ENCODE measurements at regions not wholly inside any gene's neighbourhood (a gene's known extent, or its start where the extent isn't known, plus 50 kb on each side); places are given as distances from the start of the nearest gene placed in this dataset.

GRCh38 chr10:131534836-131535235, 223.3 kb upstream of the TCERG1L start:
- ATAC-seq (replicated peaks; ENCODE audit: extremely low read depth, poor library complexity, severe bottlenecking) (no peak), DNase-seq (ENCODE audit: low spot score in 2 of 2) (no peak)
- Mint-ChIP-seq H3K36me3 (ENCODE audit: insufficient read depth) (no peaks in the 10 kb centered on the region), H3K27me3 (no peaks in the 10 kb centered on the region), H3K27ac (ENCODE audit: low read depth) (no peak overlapping the region), H3K4me1 (no peaks in the 10 kb centered on the region), H3K4me3 (no peak overlapping the region), H3K9me3 (no peaks in the 10 kb centered on the region)

GRCh38 chr10:131536676-131537075, 225.2 kb upstream of the TCERG1L start:
- no peak for DNase-seq (ENCODE audit: low spot score in 2 of 2)
- H3K27ac Mint-ChIP-seq (ENCODE audit: low read depth): no peak overlapping the region
- H3K4me1 Mint-ChIP-seq: no peaks in the 10 kb centered on the region
- H3K27me3 Mint-ChIP-seq: no peaks in the 10 kb centered on the region
- no peaks in the 10 kb centered on the region for H3K9me3 Mint-ChIP-seq
- ATAC-seq (replicated peaks; ENCODE audit: extremely low read depth, poor library complexity, severe bottlenecking): no peak
- no peaks in the 10 kb centered on the region for H3K36me3 Mint-ChIP-seq (ENCODE audit: insufficient read depth)
- no peak overlapping the region for H3K4me3 Mint-ChIP-seq

GRCh38 chr10:131537281-131537680, 225.8 kb upstream of the TCERG1L start:
- H3K27me3 Mint-ChIP-seq: no peaks in the 10 kb centered on the region
- DNase-seq (ENCODE audit: low spot score in 2 of 2) (no peak), ATAC-seq (replicated peaks; ENCODE audit: extremely low read depth, poor library complexity, severe bottlenecking) (no peak)
- H3K9me3 Mint-ChIP-seq: no peaks in the 10 kb centered on the region
- H3K27ac Mint-ChIP-seq (ENCODE audit: low read depth): no peak overlapping the region
- H3K36me3 Mint-ChIP-seq (ENCODE audit: insufficient read depth): no peaks in the 10 kb centered on the region
- H3K4me1 Mint-ChIP-seq: no peaks in the 10 kb centered on the region
- H3K4me3 Mint-ChIP-seq: no peak overlapping the region

GRCh38 chr10:131544495-131544894, 233.0 kb upstream of the TCERG1L start:
- peaks cover 10% of the 10 kb centered on the region for H3K27me3 Mint-ChIP-seq
- no peaks in the 10 kb centered on the region for H3K4me1 Mint-ChIP-seq
- H3K27ac Mint-ChIP-seq (ENCODE audit: low read depth): no peak overlapping the region
- H3K4me3 Mint-ChIP-seq: no peak overlapping the region
- H3K36me3 Mint-ChIP-seq (ENCODE audit: insufficient read depth): no peaks in the 10 kb centered on the region
- H3K9me3 Mint-ChIP-seq: no peaks in the 10 kb centered on the region
- DNase-seq (ENCODE audit: low spot score in 2 of 2) (no peak), ATAC-seq (replicated peaks; ENCODE audit: extremely low read depth, poor library complexity, severe bottlenecking) (no peak)

- Mint-ChIP-seq H3K27ac (ENCODE audit: low read depth) (no peak overlapping the region), H3K4me3 (no peak overlapping the region)
- no peak for ATAC-seq (replicated peaks; ENCODE audit: extremely low read depth, poor library complexity, severe bottlenecking)
Measured at GRCh38 chr10:131546086-131546810, 234.7 kb upstream of the TCERG1L start.

GRCh38 chr10:131547129-131547799, 235.7 kb upstream of the TCERG1L start:
- Mint-ChIP-seq H3K4me3 (no peak overlapping the region), H3K4me1 (no peaks in the 10 kb centered on the region), H3K27me3 (peaks cover 10% of the 10 kb centered on the region), H3K36me3 (ENCODE audit: insufficient read depth) (peaks cover 2% of the 10 kb centered on the region), H3K9me3 (no peaks in the 10 kb centered on the region), H3K27ac (ENCODE audit: low read depth) (no peak overlapping the region)
- ATAC-seq (replicated peaks; ENCODE audit: extremely low read depth, poor library complexity, severe bottlenecking): no peak
- no peak for DNase-seq (ENCODE audit: low spot score in 2 of 2)

More at GRCh38 chr10:131546086-131546810, 234.7 kb upstream of the TCERG1L start:
- DNase-seq (ENCODE audit: low spot score in 2 of 2): no peak
- Mint-ChIP-seq H3K4me1 (no peaks in the 10 kb centered on the region), H3K36me3 (ENCODE audit: insufficient read depth) (peaks cover 2% of the 10 kb centered on the region), H3K9me3 (no peaks in the 10 kb centered on the region), H3K27me3 (peaks cover 10% of the 10 kb centered on the region)

- H3K4me3 Mint-ChIP-seq: no peak overlapping the region
- H3K9me3 Mint-ChIP-seq: no peaks in the 10 kb centered on the region
- H3K36me3 Mint-ChIP-seq (ENCODE audit: insufficient read depth): peaks cover 2% of the 10 kb centered on the region
- peaks cover 10% of the 10 kb centered on the region for H3K27me3 Mint-ChIP-seq
- H3K27ac Mint-ChIP-seq (ENCODE audit: low read depth): no peak overlapping the region
- no peak for ATAC-seq (replicated peaks; ENCODE audit: extremely low read depth, poor library complexity, severe bottlenecking)
- no peaks in the 10 kb centered on the region for H3K4me1 Mint-ChIP-seq
- no peak for DNase-seq (ENCODE audit: low spot score in 2 of 2)
Measured at GRCh38 chr10:131548176-131548575, 236.7 kb upstream of the TCERG1L start.

- Mint-ChIP-seq H3K27ac (ENCODE audit: low read depth) (no peak overlapping the region), H3K4me1 (no peaks in the 10 kb centered on the region), H3K9me3 (no peaks in the 10 kb centered on the region), H3K4me3 (no peak overlapping the region), H3K36me3 (ENCODE audit: insufficient read depth) (peaks cover 2% of the 10 kb centered on the region), H3K27me3 (peaks cover 10% of the 10 kb centered on the region)
- DNase-seq (ENCODE audit: low spot score in 2 of 2) (no peak), ATAC-seq (replicated peaks; ENCODE audit: extremely low read depth, poor library complexity, severe bottlenecking) (no peak)
Measured at GRCh38 chr10:131549116-131549515, 237.6 kb upstream of the TCERG1L start.

- Mint-ChIP-seq H3K36me3 (ENCODE audit: insufficient read depth) (peaks cover 2% of the 10 kb centered on the region), H3K4me1 (no peaks in the 10 kb centered on the region), H3K9me3 (no peaks in the 10 kb centered on the region), H3K4me3 (no peak overlapping the region), H3K27ac (ENCODE audit: low read depth) (no peak overlapping the region), H3K27me3 (no peaks in the 10 kb centered on the region)
- ATAC-seq (replicated peaks; ENCODE audit: extremely low read depth, poor library complexity, severe bottlenecking) (no peak), DNase-seq (ENCODE audit: low spot score in 2 of 2) (no peak)
Measured at GRCh38 chr10:131553121-131553520, 241.6 kb upstream of the TCERG1L start.

DNA sequence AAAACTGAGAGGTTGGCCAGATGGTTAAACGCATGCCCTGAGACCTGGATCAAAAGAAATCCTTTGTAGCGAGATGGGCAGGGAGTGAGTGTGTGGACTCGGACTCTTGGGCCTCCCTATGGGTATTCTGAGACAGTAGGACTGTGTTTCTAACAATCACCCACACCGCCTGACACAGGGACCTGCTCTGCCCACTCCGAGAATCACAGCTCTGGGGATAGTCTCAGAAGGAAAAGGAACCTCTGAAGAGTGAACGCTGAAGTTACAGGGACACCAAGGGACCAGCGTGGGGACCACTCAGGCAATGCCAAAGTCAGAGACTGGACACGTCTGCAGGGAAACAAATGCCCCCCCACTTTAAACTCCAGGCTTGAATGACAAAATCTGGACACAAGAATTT, 242.1 kb upstream of the TCERG1L start:
- Mint-ChIP-seq H3K27me3 (no peaks in the 10 kb centered on the region), H3K4me3 (no peak overlapping the region), H3K4me1 (no peaks in the 10 kb centered on the region), H3K9me3 (no peaks in the 10 kb centered on the region), H3K36me3 (ENCODE audit: insufficient read depth) (peaks cover 2% of the 10 kb centered on the region), H3K27ac (ENCODE audit: low read depth) (no peak overlapping the region)
- DNase-seq (ENCODE audit: low spot score in 2 of 2) (no peak), ATAC-seq (replicated peaks; ENCODE audit: extremely low read depth, poor library complexity, severe bottlenecking) (no peak)

DNA sequence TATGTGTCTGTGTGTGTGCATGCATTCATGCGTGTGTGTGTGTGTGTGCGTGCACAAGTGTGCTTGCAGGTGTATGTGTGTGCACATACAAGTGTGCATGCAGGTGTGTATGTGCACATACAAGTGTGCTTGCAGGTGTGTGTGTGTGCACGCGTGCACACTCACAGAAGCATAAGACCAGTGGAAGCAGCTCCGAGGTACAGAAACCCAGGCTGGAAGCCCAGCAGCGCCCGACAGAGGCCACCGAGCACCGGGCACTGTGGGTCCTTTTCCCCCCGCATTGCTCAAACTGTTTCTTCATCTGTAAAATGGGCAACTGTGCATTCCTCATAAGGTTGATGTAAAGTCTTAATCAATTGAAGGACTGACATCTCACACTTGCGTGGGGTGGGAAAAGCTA, 243.3 kb upstream of the TCERG1L start:
- Mint-ChIP-seq H3K9me3 (peaks cover 6% of the 10 kb centered on the region), H3K4me3 (no peak overlapping the region), H3K27ac (ENCODE audit: low read depth) (no peak overlapping the region), H3K27me3 (no peaks in the 10 kb centered on the region), H3K36me3 (ENCODE audit: insufficient read depth) (peaks cover 2% of the 10 kb centered on the region), H3K4me1 (no peaks in the 10 kb centered on the region)
- DNase-seq (ENCODE audit: low spot score in 2 of 2) (no peak), ATAC-seq (replicated peaks; ENCODE audit: extremely low read depth, poor library complexity, severe bottlenecking) (no peak)

GRCh38 chr10:131555406-131555805, 243.9 kb upstream of the TCERG1L start:
- Mint-ChIP-seq H3K27me3 (no peaks in the 10 kb centered on the region), H3K9me3 (peaks cover 6% of the 10 kb centered on the region), H3K4me3 (no peak overlapping the region), H3K36me3 (ENCODE audit: insufficient read depth) (peaks cover 2% of the 10 kb centered on the region), H3K4me1 (no peaks in the 10 kb centered on the region), H3K27ac (ENCODE audit: low read depth) (no peak overlapping the region)
- DNase-seq (ENCODE audit: low spot score in 2 of 2): no peak
- ATAC-seq (replicated peaks; ENCODE audit: extremely low read depth, poor library complexity, severe bottlenecking): no peak
